Body of pancreas (tissue), 4 donors: ENCODE measurements at regions not wholly inside any gene's neighbourhood (a gene's known extent, or its start where the extent isn't known, plus 50 kb on each side); places are given as distances from the start of the nearest gene placed in this dataset.

ENCODE experiments used
- ATAC-seq: fragments of 150-250 bp; one replicate; pipeline ENCODE4 v1.9.1; 2016
- DNase-seq, 4 donors: peaks; one replicate each; pipeline ENCODE4 v3.0.0-alpha.2; 2019
- H3K27ac ChIP-seq, 4 donors: fragments of 200-600 bp; sonication (generic); 1 replicate in 3 of 4; 2 replicates in 1 of 4; pipeline versions ENCODE4 v1.5.1 to v1.6.1; 2016 to 2019; ENCODE audit warnings: mild to moderate bottlenecking in 1 of 4, mixed read lengths in 1 of 4, moderate library complexity in 1 of 4
- H3K27me3 ChIP-seq, 2 donors: fragments of 200-600 bp; sonication (generic); one replicate each; pipeline ENCODE4 v1.6.0; 2016; ENCODE audit warnings: mild to moderate bottlenecking in 1 of 2
- H3K36me3 ChIP-seq, 2 donors: fragments of 200-600 bp; sonication (generic); replicated peaks in 1 of 2; 2 replicates each; pipeline ENCODE4 v1.5.1; 2016; ENCODE audit warnings: low read depth in 2 of 2; ENCODE audit not compliant: insufficient read depth in 1 of 2
- H3K4me1 ChIP-seq: fragments of 200-600 bp; sonication (generic); one replicate; pipeline ENCODE4 v1.6.0; 2016
- H3K4me3 ChIP-seq, 2 donors: fragments of 200-600 bp; sonication (generic); 1 replicate in 1 of 2; 2 replicates in 1 of 2; pipeline ENCODE4 v1.5.1; 2016 to 2019
- H3K9me3 ChIP-seq, 3 donors: fragments of 200-600 bp; sonication (generic); 1 replicate in 2 of 3; 2 replicates in 1 of 3; pipeline ENCODE4 v1.5.1; 2016
- POLR2A ChIP-seq, 3 donors: fragments of 450-650 bp; IDR thresholded peaks; one replicate each; pipeline ENCODE4 v1.6.1; 2016; ENCODE audit warnings: antibody characterized with exemption in 3 of 3, mild to moderate bottlenecking in 2 of 3
- WGBS, 2 donors: methylation state at CpG; one replicate each; pipeline ENCODE4 v1.1.5; 2017; 5-methylcytosine and 5-hydroxymethylcytosine counted together
- intact Hi-C: fragments of 100-400 bp; cut with DNase I; formaldehyde crosslinking; loops from one replicate; pipeline ENCODE4 v1.15.1; 2023
- TF ChIP-seq, protein P1 (sequence below), 7 experiments: fragments of 450-650 bp in 4 of 7; fragments of 200-600 bp in 3 of 7; sonication (generic) in 3 of 7; IDR thresholded peaks; one replicate each; pipeline ENCODE4 v1.5.1; 2016 to 2019; ENCODE audit warnings: antibody characterized with exemption in 7 of 7

DNA sequence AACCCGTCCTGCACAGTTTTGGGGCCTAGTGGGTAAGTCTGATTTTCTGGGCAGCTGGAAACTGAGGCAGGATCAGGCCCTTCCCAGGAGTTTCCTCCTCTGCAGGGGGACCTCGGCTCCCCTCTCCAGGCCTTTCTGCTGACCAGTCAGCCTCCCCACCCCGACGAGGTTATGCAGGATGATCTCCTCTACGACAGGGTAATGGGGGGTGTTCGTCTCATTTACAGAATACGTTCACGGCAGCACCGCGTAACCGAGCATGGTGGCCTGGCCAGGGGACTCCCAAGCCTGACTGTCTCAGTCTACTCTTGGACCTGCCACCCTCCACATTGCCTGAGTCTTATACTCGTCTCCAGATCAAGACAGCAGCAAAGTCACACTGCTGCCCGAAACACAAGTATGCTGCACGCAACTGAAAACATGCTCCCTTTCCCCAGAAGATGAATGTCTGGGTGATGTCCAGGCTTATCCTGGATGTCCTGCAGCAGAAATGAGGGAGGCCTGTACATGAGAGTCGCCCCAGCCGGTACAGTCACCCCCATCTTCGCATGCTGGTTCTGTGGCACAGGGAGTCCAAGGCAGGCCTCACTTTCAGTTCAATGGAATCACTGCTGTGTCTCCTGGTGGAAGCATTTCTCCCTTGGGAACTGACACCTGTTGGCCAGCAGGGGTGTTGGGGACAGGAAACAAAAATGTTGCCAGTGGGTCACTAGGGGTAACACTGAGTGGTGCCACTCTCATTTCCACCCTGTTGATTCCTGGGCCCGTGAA, 120.8 kb downstream of the SOX1 start:
- no peak for ATAC-seq
- WGBS, 2 donors, result 71 to 80% methylated on average over 16 to 18 of the region's 18 CpGs
- DNase-seq, result no peak
- Histone ChIP-seq H3K36me3 (no peaks in the 10 kb centered on the region), H3K27me3 (no peaks in the 10 kb centered on the region), H3K4me3 (no peak overlapping the region), H3K27ac (no peak overlapping the region), H3K4me1 (no peaks in the 10 kb centered on the region), H3K9me3 (no peaks in the 10 kb centered on the region)
- intact Hi-C loops, result no loop called here
- TF ChIP-seq, protein P1, sequence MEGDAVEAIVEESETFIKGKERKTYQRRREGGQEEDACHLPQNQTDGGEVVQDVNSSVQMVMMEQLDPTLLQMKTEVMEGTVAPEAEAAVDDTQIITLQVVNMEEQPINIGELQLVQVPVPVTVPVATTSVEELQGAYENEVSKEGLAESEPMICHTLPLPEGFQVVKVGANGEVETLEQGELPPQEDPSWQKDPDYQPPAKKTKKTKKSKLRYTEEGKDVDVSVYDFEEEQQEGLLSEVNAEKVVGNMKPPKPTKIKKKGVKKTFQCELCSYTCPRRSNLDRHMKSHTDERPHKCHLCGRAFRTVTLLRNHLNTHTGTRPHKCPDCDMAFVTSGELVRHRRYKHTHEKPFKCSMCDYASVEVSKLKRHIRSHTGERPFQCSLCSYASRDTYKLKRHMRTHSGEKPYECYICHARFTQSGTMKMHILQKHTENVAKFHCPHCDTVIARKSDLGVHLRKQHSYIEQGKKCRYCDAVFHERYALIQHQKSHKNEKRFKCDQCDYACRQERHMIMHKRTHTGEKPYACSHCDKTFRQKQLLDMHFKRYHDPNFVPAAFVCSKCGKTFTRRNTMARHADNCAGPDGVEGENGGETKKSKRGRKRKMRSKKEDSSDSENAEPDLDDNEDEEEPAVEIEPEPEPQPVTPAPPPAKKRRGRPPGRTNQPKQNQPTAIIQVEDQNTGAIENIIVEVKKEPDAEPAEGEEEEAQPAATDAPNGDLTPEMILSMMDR (IDR thresholded peaks at IDR 0.05), result no peak
- no peak for TF ChIP-seq POLR2A (IDR thresholded peaks at IDR 0.05)

DNA sequence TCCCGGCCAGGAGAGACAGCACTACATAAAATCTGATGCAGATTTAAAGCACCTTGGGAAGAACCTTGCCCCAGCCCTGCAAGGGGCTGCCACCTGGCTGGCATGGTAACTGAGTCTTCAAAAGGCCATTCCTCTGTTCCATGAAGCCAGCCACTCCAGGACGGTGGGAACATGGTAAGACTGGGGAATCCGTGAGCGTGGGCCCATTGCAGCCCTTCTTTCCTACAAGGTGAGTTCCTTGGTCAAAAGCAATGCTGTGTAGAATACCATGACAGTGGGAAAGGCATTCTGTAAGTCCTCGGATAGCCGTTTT, 121.3 kb downstream of the SOX1 start:
- TF ChIP-seq, protein P1 (IDR thresholded peaks at IDR 0.05), result no peak
- TF ChIP-seq POLR2A (IDR thresholded peaks at IDR 0.05), result no peak
- DNase-seq, result no peak
- no peaks in the 10 kb centered on the region for H3K9me3 ChIP-seq
- ATAC-seq, result no peak
- WGBS, 2 donors, result 67 to 73% methylated on average over 4 to 6 of the region's 6 CpGs
- H3K36me3 ChIP-seq, result no peaks in the 10 kb centered on the region
- no peaks in the 10 kb centered on the region for H3K27me3 ChIP-seq
- intact Hi-C loops, result no loop called here
- H3K4me1 ChIP-seq, result no peaks in the 10 kb centered on the region
- H3K27ac ChIP-seq, result no peak overlapping the region
- no peak overlapping the region for H3K4me3 ChIP-seq

DNA sequence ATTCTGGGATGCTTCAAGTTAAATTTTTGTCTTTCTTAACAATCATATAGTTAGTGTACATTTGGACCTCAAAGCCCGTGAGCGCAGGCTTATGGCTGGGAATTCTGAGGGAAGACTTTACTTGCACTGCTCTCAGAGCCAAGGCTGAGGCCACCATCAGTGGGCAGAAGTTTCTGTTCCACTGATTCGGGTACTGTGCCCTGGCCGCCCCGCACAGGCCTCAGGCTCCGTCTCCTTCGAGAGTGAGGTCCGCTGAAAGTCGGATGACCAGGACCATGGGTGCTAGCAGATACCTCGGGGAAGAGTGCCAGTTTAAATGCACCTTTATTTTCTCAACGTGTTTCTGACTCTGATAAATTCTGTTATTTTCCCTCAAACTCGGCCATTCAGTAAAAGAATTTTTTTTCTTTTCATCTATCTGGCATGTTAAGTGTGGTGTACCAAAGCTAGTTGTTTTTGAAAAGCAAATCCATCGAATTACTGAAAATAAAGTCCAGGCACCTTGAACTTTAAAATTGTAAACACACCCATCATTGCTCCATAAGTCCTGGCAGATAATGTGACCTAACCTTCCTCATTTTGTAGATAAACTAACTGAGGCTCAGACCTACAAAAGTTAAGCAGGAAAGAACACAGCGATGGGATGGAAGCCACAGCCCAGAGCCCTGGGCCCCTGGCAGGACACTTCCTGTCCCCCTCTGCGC, 126.7 kb downstream of the SOX1 start:
- H3K4me1 ChIP-seq, result no peaks in the 10 kb centered on the region
- H3K27me3 ChIP-seq, result no peaks in the 10 kb centered on the region
- intact Hi-C loops, result no loop called here
- ATAC-seq (no peak), DNase-seq (no peak)
- no peak overlapping the region for H3K4me3 ChIP-seq
- 64 to 72% methylated on average over 15 of the region's 15 CpGs for WGBS, 2 donors
- no peaks in the 10 kb centered on the region for H3K9me3 ChIP-seq
- H3K27ac ChIP-seq, result no peak overlapping the region
- TF ChIP-seq POLR2A (IDR thresholded peaks at IDR 0.05), result no peak
- TF ChIP-seq, protein P1 (IDR thresholded peaks at IDR 0.05), result no peak
- H3K36me3 ChIP-seq, result no peaks in the 10 kb centered on the region

DNA sequence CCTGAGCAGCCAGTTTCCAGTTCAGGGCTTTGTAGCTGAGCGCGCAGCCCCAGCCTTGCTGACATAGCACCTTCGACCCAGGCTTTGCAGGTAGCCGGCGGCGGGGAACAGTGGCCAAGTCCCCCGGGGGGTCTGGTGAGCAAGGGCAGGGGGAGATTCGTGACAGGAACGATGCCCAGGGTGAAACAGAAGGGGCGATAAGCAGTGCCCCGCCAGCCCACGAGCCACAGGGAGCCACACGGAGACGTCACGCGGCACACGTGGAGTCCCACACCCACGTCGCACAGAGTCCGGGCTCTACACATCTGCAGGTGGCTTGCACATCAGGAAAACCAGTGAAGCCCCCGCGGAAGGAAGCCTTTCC, 127.2 kb downstream of the SOX1 start:
- no peaks in the 10 kb centered on the region for H3K27me3 ChIP-seq
- no peak overlapping the region for H3K4me3 ChIP-seq
- TF ChIP-seq, protein P1 (IDR thresholded peaks at IDR 0.05), result no peak
- no peak for TF ChIP-seq POLR2A (IDR thresholded peaks at IDR 0.05)
- DNase-seq (no peak), ATAC-seq (no peak)
- 87 to 90% methylated on average over 19 to 22 of the region's 22 CpGs for WGBS, 2 donors
- intact Hi-C loops, result no loop called here
- no peaks in the 10 kb centered on the region for H3K36me3 ChIP-seq
- H3K4me1 ChIP-seq, result no peaks in the 10 kb centered on the region
- H3K27ac ChIP-seq, result no peak overlapping the region
- H3K9me3 ChIP-seq, result no peaks in the 10 kb centered on the region

DNA sequence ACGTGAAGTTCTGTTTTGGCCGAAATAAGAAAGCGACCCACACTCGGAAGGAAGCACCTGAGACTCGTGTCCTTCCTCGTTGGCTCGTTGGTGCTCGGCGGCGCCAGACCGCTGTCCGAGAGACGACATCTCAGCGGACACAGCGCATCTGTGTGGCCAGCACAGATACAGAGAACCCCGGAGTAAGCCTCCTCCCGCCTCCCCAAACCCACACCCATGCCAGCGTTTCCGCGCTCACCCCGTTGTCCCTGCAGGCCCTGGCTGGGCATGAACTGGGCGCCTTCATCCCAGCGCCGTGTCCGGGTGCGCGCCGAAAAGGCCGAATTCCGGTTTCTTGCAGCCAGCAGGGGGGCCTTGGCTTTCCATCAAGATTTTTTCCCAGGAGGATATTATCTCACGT, 127.6 kb downstream of the SOX1 start:
- intact Hi-C loops, result no loop called here
- H3K27me3 ChIP-seq, result no peaks in the 10 kb centered on the region
- H3K4me3 ChIP-seq, result no peak overlapping the region
- H3K36me3 ChIP-seq, result no peaks in the 10 kb centered on the region
- no peak for ATAC-seq
- TF ChIP-seq, protein P1 (IDR thresholded peaks at IDR 0.05), result no peak
- TF ChIP-seq POLR2A (IDR thresholded peaks at IDR 0.05), result no peak
- H3K9me3 ChIP-seq, result no peaks in the 10 kb centered on the region
- H3K4me1 ChIP-seq, result no peaks in the 10 kb centered on the region
- no peak for DNase-seq
- H3K27ac ChIP-seq, result no peak overlapping the region
- 86% methylated on average over 28 to 31 of the region's 31 CpGs for WGBS, 2 donors
